ENCODE measurements at regions not wholly inside any gene's neighbourhood (a gene's known extent, or its start where the extent isn't known, plus 50 kb on each side); places are given as distances from the start of the nearest gene placed in this dataset.
"Not testable (repeated sequence)": the region's sequence is repeated elsewhere in the genome, so short reads cannot be mapped to it uniquely, and the experiment has no call there.

DNA sequence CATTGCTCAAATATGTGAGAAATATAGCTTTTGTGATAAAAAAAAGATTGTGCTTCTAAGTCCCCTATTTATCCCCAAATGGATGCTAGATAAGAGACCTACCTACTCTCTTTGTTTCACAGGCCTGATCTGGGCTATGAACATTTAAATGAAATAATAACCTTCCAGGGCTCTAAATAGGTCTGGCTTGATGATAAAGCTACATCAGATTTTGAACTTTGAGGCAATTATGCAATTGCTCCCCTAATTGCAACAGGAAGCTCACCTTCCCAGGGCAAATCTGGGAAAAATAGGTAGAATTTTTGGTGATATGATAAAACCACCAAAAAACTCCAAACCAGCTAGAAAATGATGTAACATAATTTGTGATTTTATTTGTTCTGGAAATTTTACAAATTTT, 624.5 kb downstream of the PKHD1 start:
- Mint-ChIP-seq H3K9me3 (peaks cover 0 to 2% (median 2%) of the 10 kb centered on the region in 3 donors), H3K27me3 (no peaks in the 10 kb centered on the region), H3K36me3 (no peaks in the 10 kb centered on the region), H3K4me3 (no peak overlapping the region), H3K27ac (no peak overlapping the region), H3K4me1 (no peaks in the 10 kb centered on the region)

DNA sequence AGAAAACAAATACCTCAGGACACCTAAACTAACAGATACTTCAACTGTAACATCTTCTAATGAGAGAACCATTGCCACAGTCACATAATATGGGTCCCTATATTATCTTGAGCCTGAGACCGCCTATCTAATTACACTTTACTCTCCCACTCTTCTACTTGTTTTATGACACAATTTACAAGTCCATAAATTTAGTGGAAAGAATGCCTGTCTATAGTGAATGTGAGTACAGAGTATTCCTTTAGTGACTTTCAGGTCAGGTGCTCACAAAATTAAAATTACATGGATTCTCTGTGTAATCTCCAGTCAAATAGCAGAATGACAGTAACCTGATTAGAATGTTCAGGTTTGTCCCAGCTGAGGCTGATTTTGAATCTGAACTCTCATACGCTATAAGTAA, 624.1 kb downstream of the PKHD1 start:
- no peak overlapping the region for H3K4me3 Mint-ChIP-seq
- H3K27me3 Mint-ChIP-seq = no peaks in the 10 kb centered on the region
- no peak overlapping the region for H3K27ac Mint-ChIP-seq
- H3K36me3 Mint-ChIP-seq = no peaks in the 10 kb centered on the region
- H3K4me1 Mint-ChIP-seq = no peaks in the 10 kb centered on the region
- H3K9me3 Mint-ChIP-seq = peaks cover 0 to 2% (median 1%) of the 10 kb centered on the region in 3 donors

DNA sequence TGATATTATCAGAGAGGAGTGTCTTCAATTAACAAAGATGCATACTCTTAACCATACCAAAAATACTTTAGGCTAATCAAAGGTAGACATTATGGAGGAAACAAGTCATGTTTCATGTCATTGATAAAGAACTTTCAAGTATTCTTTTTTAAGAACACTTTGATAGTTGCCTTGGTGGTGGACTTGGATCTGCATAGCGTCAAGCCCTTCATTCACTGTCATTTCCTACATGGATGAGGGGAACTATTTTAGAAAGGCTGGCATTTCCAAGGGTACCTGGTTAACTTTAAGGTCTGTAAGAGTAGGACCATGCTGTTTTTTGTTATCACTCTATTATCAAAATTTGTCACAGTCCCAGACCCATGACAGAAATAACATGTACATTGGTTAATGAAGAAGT, 622.5 kb downstream of the PKHD1 start:
- Mint-ChIP-seq H3K4me3 (no peak overlapping the region), H3K36me3 (no peaks in the 10 kb centered on the region), H3K4me1 (no peaks in the 10 kb centered on the region), H3K27ac (no peak overlapping the region), H3K27me3 (no peaks in the 10 kb centered on the region), H3K9me3 (peaks cover 0 to 2% (median 0%) of the 10 kb centered on the region in 3 donors)

DNA sequence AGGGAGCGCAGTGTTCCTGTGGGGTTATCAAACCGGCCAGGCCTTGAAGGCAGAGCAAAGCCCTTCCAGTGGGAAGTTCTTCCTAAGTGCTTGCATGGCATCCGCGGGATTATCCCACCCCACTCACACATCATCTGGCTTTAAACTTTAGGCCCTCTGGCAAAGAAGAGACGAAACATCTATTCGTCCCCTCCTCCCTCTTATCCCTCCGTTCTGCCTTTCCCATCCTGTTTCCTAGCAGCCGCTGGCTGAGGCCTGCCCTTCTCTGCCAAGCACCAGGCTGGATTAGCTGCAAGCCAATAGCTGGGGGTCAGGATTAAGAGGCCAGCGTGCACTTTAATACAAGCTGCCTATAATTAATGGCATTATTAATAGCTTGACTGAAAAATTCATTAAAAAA, 621.0 kb downstream of the PKHD1 start:
- H3K4me3 Mint-ChIP-seq = no peak overlapping the region
- H3K4me1 Mint-ChIP-seq = no peaks in the 10 kb centered on the region
- H3K27me3 Mint-ChIP-seq = no peaks in the 10 kb centered on the region
- no peak overlapping the region for H3K27ac Mint-ChIP-seq
- no peaks in the 10 kb centered on the region for H3K36me3 Mint-ChIP-seq
- H3K9me3 Mint-ChIP-seq = peaks cover 0 to 2% (median 0%) of the 10 kb centered on the region in 3 donors

DNA sequence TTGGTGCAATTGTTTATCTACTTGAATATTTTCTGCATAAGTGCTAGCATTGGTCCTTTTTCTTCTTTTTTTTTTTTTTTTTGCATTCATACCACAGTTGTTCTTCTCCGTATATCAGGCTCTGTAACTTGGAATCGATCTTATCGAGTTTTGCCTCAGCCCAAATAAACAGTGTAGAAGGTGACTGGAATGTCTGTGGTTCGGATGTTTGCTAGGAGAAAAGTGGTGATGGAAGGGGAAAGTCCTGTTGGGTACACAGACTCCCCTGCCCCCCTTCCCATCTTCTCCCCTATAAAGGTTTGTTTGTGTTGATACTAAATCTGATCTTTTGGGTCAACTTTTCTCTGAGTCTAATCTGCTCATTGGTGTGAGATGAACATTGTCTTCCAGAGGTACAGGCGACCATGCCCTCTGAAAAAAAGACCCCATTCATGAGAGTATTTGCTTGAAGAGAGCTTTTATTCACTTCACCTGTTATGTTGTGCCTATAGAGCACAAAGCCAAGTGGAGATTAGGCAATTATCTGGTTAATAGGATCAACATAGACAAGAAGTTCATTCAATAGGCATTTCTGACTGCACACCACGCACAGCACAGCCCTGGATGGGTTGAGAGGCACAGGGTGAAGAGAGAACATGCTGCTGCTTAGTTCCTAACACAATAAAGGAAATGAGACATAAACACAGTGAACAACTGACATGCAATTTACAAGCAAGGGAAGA, 620.0 kb downstream of the PKHD1 start:
- Mint-ChIP-seq H3K4me3 (no peak overlapping the region), H3K36me3 (no peaks in the 10 kb centered on the region), H3K4me1 (no peaks in the 10 kb centered on the region), H3K27ac (no peak overlapping the region), H3K9me3 (peaks cover 0 to 2% (median 0%) of the 10 kb centered on the region in 3 donors), H3K27me3 (no peaks in the 10 kb centered on the region)

DNA sequence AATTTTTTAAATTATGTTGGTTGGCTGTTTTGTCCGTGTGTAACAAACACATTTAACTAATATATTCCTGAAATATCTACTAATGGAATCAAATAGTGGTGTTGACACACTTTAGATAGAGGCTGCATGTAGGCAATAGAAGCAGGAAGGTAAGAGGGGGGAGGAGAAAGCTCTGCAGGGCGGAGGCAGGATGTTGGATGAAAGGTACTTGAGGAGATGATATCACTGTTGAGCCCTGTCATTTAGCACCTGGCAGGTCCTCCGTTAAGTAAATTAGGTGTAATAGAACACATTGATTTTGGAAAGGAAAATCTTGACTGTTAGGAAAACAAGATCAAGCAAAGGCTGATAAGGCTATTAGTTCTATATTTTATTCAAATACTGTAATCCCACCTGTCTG, 618.7 kb downstream of the PKHD1 start:
- H3K36me3 Mint-ChIP-seq = no peaks in the 10 kb centered on the region
- H3K9me3 Mint-ChIP-seq = peaks cover 0 to 2% (median 0%) of the 10 kb centered on the region in 3 donors
- no peak overlapping the region for H3K27ac Mint-ChIP-seq
- no peak overlapping the region for H3K4me3 Mint-ChIP-seq
- no peaks in the 10 kb centered on the region for H3K27me3 Mint-ChIP-seq
- no peaks in the 10 kb centered on the region for H3K4me1 Mint-ChIP-seq

DNA sequence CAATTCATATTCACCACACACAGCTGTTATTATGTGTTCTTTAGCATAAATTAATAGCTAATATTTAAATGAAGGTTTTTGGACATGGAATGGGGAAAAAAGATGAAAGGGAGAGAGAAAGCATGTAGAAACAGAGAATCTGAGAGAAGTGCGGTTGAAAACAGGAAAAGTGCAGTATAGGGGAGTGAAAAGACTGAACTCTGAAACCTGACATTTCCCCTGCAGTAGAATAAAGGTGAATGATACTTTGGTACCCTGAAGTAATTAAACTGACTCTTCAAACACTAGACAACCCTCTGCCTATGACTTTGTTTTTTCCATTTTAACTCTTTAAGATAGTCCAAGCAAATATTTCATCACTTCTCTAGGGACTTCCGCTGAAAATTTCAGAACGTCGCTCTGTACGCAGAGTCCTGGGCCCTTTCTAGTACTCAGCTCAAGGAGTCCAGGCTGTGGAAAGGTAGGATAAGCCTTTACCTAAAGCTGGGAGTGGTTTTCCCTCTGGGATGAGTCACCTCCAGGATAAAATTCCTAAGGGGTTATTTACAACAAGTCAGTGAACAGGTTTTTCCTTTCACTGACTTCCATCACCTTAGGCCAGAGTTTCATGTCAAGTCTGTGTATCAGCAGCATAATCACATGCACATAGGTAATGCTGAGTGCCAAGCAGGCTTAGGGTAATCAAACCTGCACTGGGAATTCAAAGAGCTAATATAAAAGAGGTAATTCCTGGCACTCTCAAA, 614.5 kb downstream of the PKHD1 start:
- Mint-ChIP-seq H3K27me3 (no peaks in the 10 kb centered on the region), H3K36me3 (no peaks in the 10 kb centered on the region), H3K9me3 (peaks cover 0 to 1% (median 0%) of the 10 kb centered on the region in 3 donors), H3K27ac (no peak overlapping the region), H3K4me3 (no peak overlapping the region), H3K4me1 (no peaks in the 10 kb centered on the region)

DNA sequence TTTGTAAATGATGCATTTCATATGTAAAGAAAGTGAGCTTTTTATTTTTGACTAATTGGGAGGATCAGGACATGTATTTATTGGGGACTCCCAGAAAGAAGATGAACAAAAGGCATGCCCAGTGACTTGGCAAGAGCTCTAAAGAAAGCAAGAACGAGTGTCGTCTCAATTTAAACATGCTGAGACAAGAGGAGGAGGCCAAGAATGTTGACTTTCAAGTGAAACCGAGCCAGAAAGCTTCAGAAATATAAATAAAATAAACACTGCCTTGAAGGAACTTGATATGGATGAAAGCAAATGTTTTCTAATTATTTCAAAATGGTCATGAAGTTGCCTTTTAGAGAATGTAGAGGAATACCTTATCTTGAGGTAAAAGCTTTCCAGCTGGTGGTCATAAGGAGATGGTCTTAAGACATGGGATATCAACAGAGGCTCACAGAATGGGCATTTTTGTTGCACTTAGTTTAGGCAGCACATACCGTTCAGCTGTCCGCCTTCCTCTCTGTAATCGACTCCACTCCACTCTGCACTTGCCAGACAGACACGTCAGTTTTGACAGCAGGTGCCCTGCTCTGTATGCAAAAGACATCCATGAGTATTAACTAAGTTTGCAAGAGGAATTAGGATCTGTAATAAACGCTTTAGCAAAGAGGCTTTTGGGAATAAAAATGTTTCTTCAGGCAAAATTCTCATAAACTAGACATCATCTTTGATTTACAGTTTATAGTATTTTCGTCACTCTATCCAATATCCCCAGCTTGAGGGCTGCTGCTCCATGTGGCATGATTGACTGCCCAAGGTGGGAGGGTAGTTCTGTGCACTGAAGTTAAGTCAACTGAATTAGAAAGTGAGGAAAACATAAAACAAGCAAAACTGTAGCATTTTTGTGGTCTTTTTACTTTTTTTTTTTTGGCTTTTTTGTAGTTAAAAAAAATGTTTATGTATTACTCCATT, 613.1 kb downstream of the PKHD1 start:
- Mint-ChIP-seq H3K27me3 (no peaks in the 10 kb centered on the region), H3K27ac (no peak overlapping the region), H3K4me1 (no peaks in the 10 kb centered on the region), H3K9me3 (peaks cover 0 to 1% (median 0%) of the 10 kb centered on the region in 3 donors), H3K36me3 (no peaks in the 10 kb centered on the region), H3K4me3 (no peak overlapping the region)

DNA sequence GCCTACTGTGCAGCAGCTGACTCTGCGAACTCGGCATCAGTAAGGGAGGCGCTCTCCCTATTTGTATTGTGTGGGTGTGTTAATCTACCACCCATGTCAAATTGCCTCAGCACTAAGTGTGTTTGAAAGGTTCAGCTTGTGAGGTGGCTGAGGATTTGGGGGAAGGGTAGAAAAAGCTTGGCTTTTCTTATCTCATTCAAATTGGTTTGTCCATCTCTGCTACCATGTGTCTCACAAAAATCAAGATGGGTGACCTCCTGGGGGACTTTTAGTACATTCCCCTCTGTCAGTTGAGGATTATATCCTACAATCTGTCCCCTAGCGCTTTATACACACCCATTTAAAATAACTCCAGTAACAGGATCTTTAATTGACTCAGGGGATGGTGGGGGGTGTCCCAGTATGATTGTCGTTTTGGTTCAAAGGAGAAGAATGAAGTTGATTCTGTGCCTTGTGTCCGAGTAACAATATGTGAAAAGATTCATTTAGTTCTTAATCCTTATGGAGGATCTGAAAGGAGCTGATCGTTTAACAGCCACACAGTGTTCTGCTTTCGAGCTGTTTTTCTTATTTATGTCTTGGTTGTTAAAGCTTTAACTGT, 609.6 kb downstream of the PKHD1 start:
- no peaks in the 10 kb centered on the region for H3K36me3 Mint-ChIP-seq
- H3K27me3 Mint-ChIP-seq = no peaks in the 10 kb centered on the region
- H3K9me3 Mint-ChIP-seq = peaks cover 0 to 2% (median 0%) of the 10 kb centered on the region in 3 donors
- no peak overlapping the region for H3K4me3 Mint-ChIP-seq
- H3K4me1 Mint-ChIP-seq = no peaks in the 10 kb centered on the region
- H3K27ac Mint-ChIP-seq = no peak overlapping the region

DNA sequence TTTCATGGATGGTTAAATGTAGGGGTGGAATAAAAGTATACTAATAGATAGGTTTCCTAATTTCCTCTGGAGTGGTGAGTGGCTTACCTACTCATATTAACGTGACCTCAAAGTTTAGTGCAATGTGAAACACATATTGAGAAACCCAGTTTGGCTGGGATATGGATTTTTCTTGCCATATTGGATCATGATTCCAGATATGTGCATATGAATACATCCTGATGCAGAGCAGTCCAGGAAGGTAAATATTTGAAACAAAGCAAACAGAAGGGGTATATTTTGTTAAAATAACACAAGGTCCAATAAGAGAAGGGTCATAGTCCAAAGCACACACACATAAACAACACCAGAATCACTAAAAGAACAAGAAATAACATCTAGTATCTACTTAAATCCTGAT, 608.1 kb downstream of the PKHD1 start:
- H3K9me3 Mint-ChIP-seq = peaks cover 0 to 4% (median 2%) of the 10 kb centered on the region in 3 donors

DNA sequence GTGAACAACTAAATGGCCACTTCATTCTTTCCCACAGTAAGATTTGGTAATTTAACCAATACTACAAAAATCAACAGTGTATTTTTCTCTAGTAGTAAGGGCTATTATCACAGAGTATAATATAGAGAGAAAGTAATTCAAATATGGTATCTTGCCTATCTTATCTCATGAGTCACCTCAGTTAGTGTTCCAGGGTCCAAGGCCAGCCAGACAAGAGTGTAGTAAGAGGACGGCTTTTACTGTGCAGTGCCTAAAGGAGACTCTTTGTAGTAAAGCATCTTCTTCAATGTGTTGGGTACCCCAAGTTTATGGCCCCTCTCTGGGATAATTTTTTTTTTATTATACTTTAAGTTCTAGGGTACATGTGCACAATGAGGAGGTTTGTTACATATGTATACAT, 607.4 kb downstream of the PKHD1 start:
- peaks cover 0 to 1% (median 0%) of the 10 kb centered on the region in 3 donors for H3K4me1 Mint-ChIP-seq
- H3K36me3 Mint-ChIP-seq = no peaks in the 10 kb centered on the region
- no peak overlapping the region for H3K27ac Mint-ChIP-seq
- H3K9me3 Mint-ChIP-seq = peaks cover 0 to 5% (median 4%) of the 10 kb centered on the region in 3 donors
- H3K4me3 Mint-ChIP-seq = no peak overlapping the region
- H3K27me3 Mint-ChIP-seq = no peaks in the 10 kb centered on the region

More for the DNA sequence above, 608.1 kb downstream of the PKHD1 start:
- no peak overlapping the region for H3K4me3 Mint-ChIP-seq
- no peak overlapping the region for H3K27ac Mint-ChIP-seq
- H3K4me1 Mint-ChIP-seq = no peaks in the 10 kb centered on the region
- H3K36me3 Mint-ChIP-seq = no peaks in the 10 kb centered on the region
- H3K27me3 Mint-ChIP-seq = no peaks in the 10 kb centered on the region

DNA sequence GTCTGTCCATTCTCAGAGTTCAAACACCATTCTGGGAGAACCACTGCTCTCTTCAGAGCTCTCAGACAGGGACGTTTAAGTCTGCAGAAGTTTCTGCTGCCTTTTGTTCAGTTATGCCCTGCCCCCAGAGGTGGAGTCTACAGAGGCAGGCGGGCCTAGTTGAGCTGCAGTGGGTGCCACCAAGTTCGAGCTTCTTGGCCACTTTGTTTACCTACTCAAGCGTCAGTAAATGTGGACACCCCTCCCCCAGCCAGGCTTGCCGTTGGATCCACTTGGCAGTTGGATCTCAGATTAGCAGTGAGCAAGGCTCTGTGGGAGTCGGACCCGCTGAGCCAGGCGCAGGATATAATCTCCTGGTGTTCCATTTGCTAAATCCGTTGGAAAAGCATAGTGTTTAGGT, 601.5 kb downstream of the PKHD1 start:
- not testable (repeated sequence) for H3K36me3 Mint-ChIP-seq, H3K27me3 Mint-ChIP-seq, H3K4me1 Mint-ChIP-seq, H3K4me3 Mint-ChIP-seq, H3K9me3 Mint-ChIP-seq, H3K27ac Mint-ChIP-seq

DNA sequence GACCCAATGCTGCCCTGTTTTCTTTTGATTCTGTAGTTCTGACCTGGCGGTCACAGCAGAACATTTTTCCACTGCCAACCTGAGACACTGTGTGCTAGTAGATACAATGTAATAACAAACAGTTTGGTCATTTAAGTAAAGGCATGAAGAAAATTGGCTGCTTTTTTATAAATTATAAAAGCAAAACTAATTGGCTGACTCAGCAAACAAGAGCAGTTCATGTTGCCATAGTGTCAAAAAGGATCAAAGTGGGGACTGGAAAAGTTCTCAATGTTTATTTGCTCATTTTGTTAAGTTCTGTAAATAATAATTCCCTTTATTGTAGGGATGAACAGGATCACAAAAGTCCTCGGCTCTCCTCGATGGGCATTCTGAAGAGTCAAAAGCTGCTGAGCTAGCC, 599.5 kb downstream of the PKHD1 start:
- Mint-ChIP-seq H3K27me3 (no peaks in the 10 kb centered on the region), H3K9me3 (peaks cover 1 to 5% (median 3%) of the 10 kb centered on the region in 3 donors)

DNA sequence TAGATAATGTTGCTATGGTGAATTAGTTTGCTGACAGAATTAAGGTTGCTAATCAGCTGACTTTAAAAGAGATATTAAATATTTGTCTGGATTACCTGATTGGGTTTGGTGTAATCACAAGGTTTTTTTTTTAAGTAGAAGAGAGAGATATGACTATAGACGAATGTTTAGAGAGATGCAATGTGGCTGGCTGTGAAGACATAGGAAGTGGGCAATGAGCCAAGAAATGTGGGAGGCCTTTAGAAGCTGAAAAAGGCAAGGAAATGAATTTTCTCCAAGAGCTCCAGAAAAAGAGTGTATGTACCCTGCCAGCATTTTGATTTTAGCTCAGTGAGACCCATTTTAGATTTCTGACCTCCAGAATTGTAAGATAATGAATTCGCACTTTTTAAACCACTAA, 598.3 kb downstream of the PKHD1 start:
- H3K4me3 Mint-ChIP-seq = no peak overlapping the region
- H3K9me3 Mint-ChIP-seq = peaks cover 0 to 3% (median 3%) of the 10 kb centered on the region in 3 donors
- no peaks in the 10 kb centered on the region for H3K36me3 Mint-ChIP-seq
- H3K4me1 Mint-ChIP-seq = peaks cover 0 to 1% (median 0%) of the 10 kb centered on the region in 3 donors
- H3K27me3 Mint-ChIP-seq = no peaks in the 10 kb centered on the region
- H3K27ac Mint-ChIP-seq = no peak overlapping the region

More for the DNA sequence above, 599.5 kb downstream of the PKHD1 start:
- Mint-ChIP-seq H3K36me3 (no peaks in the 10 kb centered on the region), H3K4me3 (no peak overlapping the region), H3K4me1 (peaks cover 0 to 1% (median 0%) of the 10 kb centered on the region in 3 donors), H3K27ac (no peak overlapping the region)
